B cell (primary cell): ENCODE measurements at regions not wholly inside any gene's neighbourhood (a gene's known extent, or its start where the extent isn't known, plus 50 kb on each side); places are given as distances from the start of the nearest gene placed in this dataset.

ENCODE experiments used
- ATAC-seq: fragments of 200-7000 bp; cut with Tn5 transposase; one replicate; pipeline ENCODE4 v1.10.0; 2021; ENCODE audit warnings: low read depth, mild to moderate bottlenecking, moderate number of reproducible peaks, moderate library complexity
- CTCF ChIA-PET: fragments of 350-600 bp; sonication (Branson Sonifier 250); formaldehyde crosslinking; loops from one replicate; lab custom pipeline; 2021; ENCODE audit warnings: antibody characterized with exemption, inconsistent platforms; lab: Charles Lee
- POLR2A ChIA-PET: fragments of 350-600 bp; sonication (Branson Sonifier 250); formaldehyde crosslinking; loops from one replicate; lab custom pipeline; 2021; ENCODE audit warnings: antibody characterized with exemption; lab: Charles Lee
- DNase-seq: peaks from one replicate; pipeline ENCODE4 v3.0.0; 2013
- H2AFZ ChIP-seq: 2 replicates; pipeline ENCODE4 v1.6.1; 2012; ENCODE audit warnings: mild to moderate bottlenecking, low read depth, low read length; ENCODE audit not compliant: insufficient read depth, poor library complexity, severe bottlenecking
- H3K27ac ChIP-seq, 2 donors: 1 replicate in 1 of 2; 2 replicates in 1 of 2; pipeline ENCODE4 v1.5.1; 2012 to 2013; ENCODE audit warnings: low read length in 2 of 2, mild to moderate bottlenecking in 2 of 2, moderate library complexity in 1 of 2
- H3K27me3 ChIP-seq, 4 experiments: fragments of 200-600 bp in 1 of 4; sonication (generic) in 1 of 4; replicated peaks in 1 of 4; 1 replicate in 2 of 4; 2 replicates in 2 of 4; pipeline versions ENCODE4 v1.6.1 to v1.7.0; 2013 to 2016; ENCODE audit warnings: low read length in 3 of 4, mild to moderate bottlenecking in 2 of 4, mixed read lengths in 1 of 4, moderate library complexity in 1 of 4; ENCODE audit not compliant: insufficient read depth in 4 of 4, control insufficient read depth in 3 of 4; ENCODE audit errors: control extremely low read depth in 1 of 4
- H3K36me3 ChIP-seq, 2 experiments: replicated peaks in 1 of 2; 1 replicate in 1 of 2; 2 replicates in 1 of 2; pipeline versions ENCODE4 v1.6.1 to v1.7.1; 2013; ENCODE audit warnings: low read length in 1 of 2; ENCODE audit not compliant: insufficient read depth in 2 of 2, control insufficient read depth in 1 of 2; ENCODE audit errors: control extremely low read depth in 1 of 2, extremely low read depth in 1 of 2
- H3K4me1 ChIP-seq, 2 donors: fragments of 200-600 bp in 1 of 2; sonication (generic) in 1 of 2; 1 replicate in 1 of 2; 2 replicates in 1 of 2; pipeline versions ENCODE4 v1.5.1 to v1.6.1; 2013 to 2017; ENCODE audit warnings: low read length in 2 of 2; ENCODE audit not compliant: control insufficient read depth in 2 of 2, insufficient read depth in 2 of 2
- H3K4me2 ChIP-seq: replicated peaks from 2 replicates; pipeline ENCODE3; 2012; ENCODE audit warnings: mild to moderate bottlenecking, low read depth, low read length; ENCODE audit not compliant: poor library complexity, severe bottlenecking
- H3K4me3 ChIP-seq, 5 experiments: fragments of 200-600 bp in 1 of 5; sonication (generic) in 1 of 5; 1 replicate in 3 of 5; 2 replicates in 2 of 5; pipeline versions ENCODE4 v1.5.1 to v1.7.0; 2011 to 2016; ENCODE audit warnings: low read length in 4 of 5, mild to moderate bottlenecking in 4 of 5, low read depth in 2 of 5, control low read depth in 1 of 5, moderate library complexity in 1 of 5; ENCODE audit not compliant: insufficient read depth in 1 of 5; ENCODE audit errors: control extremely low read depth in 1 of 5, extremely low read depth in 1 of 5
- H3K79me2 ChIP-seq: fragments of 200-600 bp; sonication (generic); one replicate; pipeline ENCODE4 v1.6.0; 2016; ENCODE audit warnings: low read length; ENCODE audit not compliant: control insufficient read depth, insufficient read depth
- H3K9ac ChIP-seq: fragments of 200-600 bp; sonication (generic); 2 replicates; pipeline ENCODE4 v1.6.1; 2017; ENCODE audit warnings: mild to moderate bottlenecking, low read length, moderate library complexity
- H3K9me3 ChIP-seq, 3 donors: one replicate each; pipeline versions ENCODE4 v1.6.1 to v1.7.1; 2013; ENCODE audit warnings: low read length in 2 of 3; ENCODE audit not compliant: control insufficient read depth in 2 of 3, insufficient read depth in 1 of 3; ENCODE audit errors: control extremely low read depth in 1 of 3
- H4K20me1 ChIP-seq: 2 replicates; pipeline ENCODE4 v1.6.0; 2012; ENCODE audit warnings: mild to moderate bottlenecking, low read length; ENCODE audit not compliant: insufficient read depth, control insufficient read depth, poor library complexity, severe bottlenecking
- H3K27ac Mint-ChIP-seq: one replicate; pipeline ENCODE4 v1.8.0; 2021; ENCODE audit warnings: mixed read lengths
- H3K27me3 Mint-ChIP-seq: one replicate; pipeline ENCODE4 v1.8.0; 2021; ENCODE audit warnings: mixed read lengths
- H3K4me1 Mint-ChIP-seq: one replicate; pipeline ENCODE4 v1.8.0; 2021; ENCODE audit warnings: mixed read lengths
- H3K4me3 Mint-ChIP-seq: one replicate; pipeline ENCODE4 v1.8.0; 2021; ENCODE audit warnings: mixed read lengths
- H3K9me3 Mint-ChIP-seq: one replicate; pipeline ENCODE4 v1.8.0; 2022; ENCODE audit warnings: mixed read lengths; ENCODE audit not compliant: insufficient read depth
- CTCF ChIP-seq: fragments of 200-600 bp; IDR thresholded peaks from one replicate; pipeline ENCODE4 v1.8.0; 2022; ENCODE audit warnings: antibody characterized with exemption, mild to moderate bottlenecking
- EZH2 ChIP-seq: IDR thresholded peaks from 2 replicates; pipeline ENCODE4 v1.6.1; 2012; ENCODE audit warnings: borderline replicate concordance, low read depth, mild to moderate bottlenecking, moderate library complexity, low read length; ENCODE audit not compliant: insufficient read depth, poor library complexity, severe bottlenecking
- WGBS: methylation state at CpG from one replicate; pipeline ENCODE4 v1.1.5; 2013; ENCODE audit warnings: missing lambda C conversion rate; ENCODE audit not compliant: insufficient coverage; 5-methylcytosine and 5-hydroxymethylcytosine counted together
- intact Hi-C: fragments of 100-400 bp; cut with micrococcal nuclease; formaldehyde crosslinking; loops from one replicate; pipeline ENCODE4 v1.10.0; 2022

- Histone ChIP-seq H3K36me3 (no peaks in the 10 kb centered on the region), H3K9ac (no peak overlapping the region), H3K4me2 (no peak overlapping the region), H3K4me3 (no peak overlapping the region), H2AFZ (no peak overlapping the region), H3K27ac (no peak overlapping the region), H3K79me2 (no peaks in the 10 kb centered on the region), H4K20me1 (no peaks in the 10 kb centered on the region), H3K4me1 (peaks cover 0 to 6% of the 10 kb centered on the region in 2 donors), H3K27me3 (no peaks in the 10 kb centered on the region), H3K9me3 (no peaks in the 10 kb centered on the region)
- no CpG with 5 or more reads among the region's 4 CpGs for WGBS
- ChIA-PET CTCF (no interaction called here), POLR2A (no interaction called here)
- H3K27ac Mint-ChIP-seq, result no peak overlapping the region
- TF ChIP-seq EZH2 (no peak), CTCF (no peak)
- DNase-seq, result no peak
- H3K4me1 Mint-ChIP-seq, result peaks cover 6% of the 10 kb centered on the region
- no peak overlapping the region for H3K4me3 Mint-ChIP-seq
- intact Hi-C loops, result no loop called here
- no peak for ATAC-seq
- H3K27me3 Mint-ChIP-seq, result no peaks in the 10 kb centered on the region
- peaks cover 4% of the 10 kb centered on the region for H3K9me3 Mint-ChIP-seq
These were observed 666.8 kb upstream of the NDST4 start for GRCh38 chr4:115780268-115780667.

GRCh38 chr4:115770046-115770543 lies 656.7 kb upstream of the NDST4 start:
- no peak overlapping the region for H2AFZ ChIP-seq

More at GRCh38 chr4:115770046-115770543, 656.7 kb upstream of the NDST4 start:
- no peaks in the 10 kb centered on the region for H3K79me2 ChIP-seq
- peaks cover 3% of the 10 kb centered on the region for H3K9me3 Mint-ChIP-seq
- no peak overlapping the region for H3K9ac ChIP-seq
- no peaks in the 10 kb centered on the region for H3K36me3 ChIP-seq
- no peak for DNase-seq
- H3K4me1 Mint-ChIP-seq, result no peaks in the 10 kb centered on the region
- TF ChIP-seq EZH2, result no peak
- no peak for TF ChIP-seq CTCF
- H3K9me3 ChIP-seq, result no peaks in the 10 kb centered on the region
- H3K4me3 Mint-ChIP-seq, result no peak overlapping the region
- H3K4me1 ChIP-seq, result no peaks in the 10 kb centered on the region
- H3K27ac ChIP-seq, result no peak overlapping the region
- intact Hi-C loops, result no loop called here
- H3K4me3 ChIP-seq, result no peak overlapping the region
- no peak overlapping the region for H3K4me2 ChIP-seq
- H3K27ac Mint-ChIP-seq, result no peak overlapping the region
- no peak for ATAC-seq
- no peaks in the 10 kb centered on the region for H3K27me3 ChIP-seq
- ChIA-PET POLR2A (no interaction called here), CTCF (no interaction called here)
- no peaks in the 10 kb centered on the region for H4K20me1 ChIP-seq
- no peaks in the 10 kb centered on the region for H3K27me3 Mint-ChIP-seq
